COLO668 (cell line): ENCODE measurements at regions not wholly inside any gene's neighbourhood (a gene's known extent, or its start where the extent isn't known, plus 50 kb on each side); places are given as distances from the start of the nearest gene placed in this dataset.

ENCODE experiments used
- DNase-seq: peaks from one replicate; lab custom pipeline; 2025; ENCODE audit not compliant: unreplicated experiment; lab: John Stamatoyannopoulos, UW

DNA sequence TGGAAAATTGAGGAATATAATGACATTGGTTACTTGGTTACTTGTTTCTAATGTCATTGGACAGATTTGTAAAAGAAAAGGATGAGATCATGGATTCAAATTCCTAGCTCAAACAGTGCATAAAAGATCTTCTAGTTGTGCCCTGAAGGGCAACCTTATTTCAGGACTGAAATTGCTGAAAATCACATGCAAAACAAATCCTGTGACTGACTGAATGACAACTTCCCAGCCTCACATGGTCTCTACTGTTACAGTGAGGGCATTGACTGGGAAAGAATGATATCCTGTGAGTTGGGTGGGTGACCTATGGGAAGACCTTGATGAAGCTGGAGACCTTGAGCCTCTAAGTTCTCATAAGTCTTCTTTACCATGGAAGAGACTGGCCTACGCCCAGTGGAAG lies 90.4 kb upstream of the HAAO start:
- no peak for DNase-seq

DNA sequence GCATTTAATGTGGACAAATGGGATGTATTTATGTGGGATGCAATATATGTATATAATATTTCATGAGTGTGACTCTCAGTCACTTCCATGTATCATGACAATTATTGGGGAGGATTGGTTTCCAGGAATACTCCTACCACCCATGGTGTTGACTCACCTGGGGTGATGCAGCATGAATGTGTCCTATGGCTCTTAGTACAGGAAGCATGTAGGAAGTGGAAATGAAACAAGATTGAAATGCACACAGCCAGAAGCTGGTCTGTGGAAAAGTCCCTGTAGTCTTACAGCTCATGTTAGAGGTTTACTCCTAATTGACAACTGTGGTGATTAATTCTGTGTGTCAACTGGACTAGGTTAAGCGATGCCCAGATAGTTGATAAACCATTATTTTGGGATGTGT lies 89.3 kb upstream of the HAAO start:
- DNase-seq, result no peak

- no peak for DNase-seq
These were observed 88.6 kb upstream of the HAAO start for GRCh38 chr2:42880738-42881690.

GRCh38 chr2:42879913-42880737 lies 87.7 kb upstream of the HAAO start:
- DNase-seq, result no peak

GRCh38 chr2:42879121-42879705 lies 86.8 kb upstream of the HAAO start:
- DNase-seq, result no peak

DNA sequence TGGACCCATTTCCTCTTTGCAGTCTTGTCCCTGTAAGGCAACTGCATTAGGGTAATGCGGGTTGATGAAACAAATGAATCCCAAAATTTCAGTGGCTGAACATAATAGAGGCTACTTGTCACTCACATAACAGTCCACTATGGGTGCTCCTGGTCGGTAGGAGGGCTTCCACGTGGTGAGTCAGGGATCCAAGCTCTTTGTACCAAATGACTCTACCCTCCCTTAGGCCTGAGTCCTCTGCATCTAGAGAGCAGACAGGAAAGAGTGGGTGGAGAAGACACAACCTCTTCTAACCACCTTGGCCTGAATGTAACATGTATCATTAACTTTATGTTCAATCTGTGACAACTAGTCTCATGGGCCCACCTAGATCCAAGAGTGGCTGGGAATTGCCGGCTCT lies 86.2 kb upstream of the HAAO start:
- DNase-seq, result no peak

- no peak for DNase-seq
These were observed 85.6 kb upstream of the HAAO start for GRCh38 chr2:42877936-42878335.

DNA sequence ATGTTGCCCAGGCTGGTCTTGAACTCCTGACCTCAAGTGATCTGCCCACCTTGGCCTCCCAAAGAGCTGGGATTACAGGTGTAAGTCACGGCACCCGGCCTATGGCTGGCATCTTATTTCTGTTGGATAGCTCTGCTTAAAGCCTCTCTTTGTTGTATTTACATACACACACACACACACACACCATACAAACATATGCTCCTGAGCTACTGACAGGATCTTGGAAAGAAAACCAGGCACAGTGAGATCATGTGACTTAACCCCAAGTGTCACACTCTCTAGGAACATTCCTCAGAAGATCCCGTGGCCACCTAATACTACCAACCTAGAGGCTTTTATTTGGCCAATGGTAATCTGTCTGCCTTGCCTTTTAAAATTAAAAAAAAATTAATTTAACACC lies 85.1 kb upstream of the HAAO start:
- DNase-seq, result no peak

DNA sequence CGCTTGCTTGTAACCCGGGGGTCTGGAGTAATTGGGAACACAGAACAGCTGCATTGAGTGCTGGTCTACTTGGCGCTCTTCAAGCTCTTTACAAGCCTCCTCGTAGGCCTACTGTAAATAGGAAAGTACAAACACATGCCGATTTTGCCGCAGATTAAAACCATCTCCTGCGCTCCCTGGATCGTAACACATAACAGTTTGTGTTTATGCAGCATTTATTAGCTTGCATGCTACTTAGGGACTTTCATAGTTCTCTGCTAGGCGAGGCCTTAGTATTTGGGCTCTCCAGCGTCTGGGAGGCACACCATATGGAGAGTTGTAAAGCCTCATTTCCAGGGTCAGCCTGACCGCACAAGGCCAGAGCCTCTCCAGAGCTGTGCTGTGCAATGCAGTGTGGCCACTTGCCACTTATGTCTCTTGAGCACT lies 84.0 kb upstream of the HAAO start:
- no peak for DNase-seq

DNA sequence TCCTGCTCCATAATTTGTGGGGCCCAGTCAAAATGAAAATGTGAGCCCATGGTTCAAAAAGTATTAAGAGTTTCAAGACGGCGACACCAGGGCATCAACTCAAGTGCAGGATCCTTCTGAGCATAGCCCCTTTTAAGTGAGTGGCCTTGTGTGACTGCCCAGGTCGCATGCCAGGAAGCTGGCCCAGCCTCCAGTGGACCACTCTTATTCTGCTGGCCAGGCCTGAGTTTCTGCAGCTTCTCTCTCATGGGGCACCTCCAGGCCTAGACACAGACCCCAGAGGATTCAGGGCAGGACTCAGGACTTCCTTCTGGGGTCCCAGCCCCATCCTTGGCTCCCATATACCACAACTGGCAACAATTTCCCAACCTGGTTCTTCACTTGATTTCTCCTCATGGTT lies 83.5 kb upstream of the HAAO start:
- DNase-seq, result no peak

- no peak for DNase-seq
These were observed 82.8 kb upstream of the HAAO start for GRCh38 chr2:42874949-42875801.

- no peak for DNase-seq
These were observed 80.3 kb upstream of the HAAO start for GRCh38 chr2:42872721-42873120.

- no peak for DNase-seq
These were observed 79.0 kb upstream of the HAAO start for GRCh38 chr2:42871372-42871771.

DNA sequence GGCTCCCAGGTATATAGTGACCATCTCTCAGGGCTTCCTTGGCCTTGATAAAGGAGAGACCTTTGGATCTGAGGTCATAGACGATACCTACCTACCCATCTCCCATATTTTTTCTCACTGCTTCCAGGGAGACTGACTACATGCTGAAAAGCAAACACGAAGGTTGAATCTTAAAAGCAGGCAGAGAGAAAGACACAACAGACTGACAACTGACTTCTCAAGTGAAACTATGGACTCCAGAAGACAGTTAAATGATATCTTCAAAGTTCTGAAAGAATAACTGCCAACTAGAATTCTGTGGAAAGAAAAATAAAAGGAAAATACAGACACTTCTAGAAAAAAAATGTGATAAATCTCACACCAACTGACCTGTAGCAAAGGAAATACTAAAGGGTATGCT lies 76.5 kb upstream of the HAAO start:
- no peak for DNase-seq

DNA sequence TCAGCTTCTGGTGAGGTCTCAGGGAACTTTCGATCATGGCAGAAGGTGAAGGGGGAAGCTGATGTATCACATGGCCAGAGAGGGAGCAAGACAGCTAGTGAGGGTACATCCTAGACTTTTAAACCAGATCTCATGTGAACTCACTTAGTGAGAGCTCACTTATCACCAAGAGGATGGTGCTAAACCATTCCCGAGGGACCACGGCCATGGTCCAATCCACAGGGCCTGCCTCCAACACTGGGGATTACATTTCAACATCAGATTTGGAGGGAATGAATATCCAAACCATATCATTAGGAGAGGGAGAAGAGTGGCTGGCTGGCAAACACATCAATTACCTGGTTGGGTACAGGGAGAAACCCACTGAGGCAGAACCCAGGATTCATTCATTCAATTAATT lies 75.7 kb upstream of the HAAO start:
- no peak for DNase-seq

GRCh38 chr2:42867093-42868065 lies 75.0 kb upstream of the HAAO start:
- DNase-seq, result no peak

DNA sequence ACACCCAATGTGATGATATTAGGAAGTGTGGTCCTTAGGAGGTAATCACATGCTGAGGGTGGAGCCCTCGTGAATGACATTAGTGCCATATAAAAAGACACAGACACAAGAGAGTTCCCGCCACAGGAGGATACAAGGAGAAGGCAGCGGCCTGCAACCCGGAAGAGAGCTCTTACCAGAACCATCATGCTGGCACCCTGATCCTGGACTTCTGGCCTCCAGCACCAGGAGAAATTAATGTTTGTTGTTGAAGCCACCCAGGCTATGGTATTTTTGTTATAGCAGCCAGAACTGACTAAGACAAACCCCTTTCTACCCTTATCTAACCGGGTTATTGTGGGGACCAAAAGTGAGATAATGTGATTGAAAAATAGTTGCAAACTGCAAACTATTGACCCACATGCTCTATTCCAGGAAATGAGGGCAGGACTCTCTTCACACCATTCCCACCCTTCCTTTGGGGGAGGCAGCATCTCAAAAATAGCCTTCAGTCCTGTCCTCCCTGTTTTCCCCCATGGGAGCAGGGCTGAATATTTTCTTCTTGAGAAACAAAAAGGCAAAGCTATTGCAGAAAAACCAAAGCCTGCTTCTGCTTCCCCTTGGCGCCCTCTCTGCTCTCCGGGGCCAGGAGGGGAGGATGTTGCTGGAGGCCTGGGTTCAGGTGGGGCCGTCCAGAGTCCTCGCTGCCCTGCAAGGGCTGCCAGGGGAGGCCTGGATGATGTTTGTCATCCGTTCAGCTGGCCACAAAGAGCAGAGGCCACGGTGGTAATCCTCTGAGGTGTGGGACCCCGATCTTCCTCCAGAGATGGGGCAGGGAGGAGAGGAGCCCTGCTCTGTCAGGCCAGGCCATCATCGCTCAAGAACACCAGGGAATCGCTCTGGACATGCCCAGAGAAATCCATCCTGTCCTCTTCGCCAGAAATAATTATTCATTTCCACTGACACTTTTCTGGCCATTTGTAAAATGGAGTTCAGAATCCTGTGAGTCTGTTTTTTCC lies 73.8 kb upstream of the HAAO start:
- DNase-seq, result no peak

DNA sequence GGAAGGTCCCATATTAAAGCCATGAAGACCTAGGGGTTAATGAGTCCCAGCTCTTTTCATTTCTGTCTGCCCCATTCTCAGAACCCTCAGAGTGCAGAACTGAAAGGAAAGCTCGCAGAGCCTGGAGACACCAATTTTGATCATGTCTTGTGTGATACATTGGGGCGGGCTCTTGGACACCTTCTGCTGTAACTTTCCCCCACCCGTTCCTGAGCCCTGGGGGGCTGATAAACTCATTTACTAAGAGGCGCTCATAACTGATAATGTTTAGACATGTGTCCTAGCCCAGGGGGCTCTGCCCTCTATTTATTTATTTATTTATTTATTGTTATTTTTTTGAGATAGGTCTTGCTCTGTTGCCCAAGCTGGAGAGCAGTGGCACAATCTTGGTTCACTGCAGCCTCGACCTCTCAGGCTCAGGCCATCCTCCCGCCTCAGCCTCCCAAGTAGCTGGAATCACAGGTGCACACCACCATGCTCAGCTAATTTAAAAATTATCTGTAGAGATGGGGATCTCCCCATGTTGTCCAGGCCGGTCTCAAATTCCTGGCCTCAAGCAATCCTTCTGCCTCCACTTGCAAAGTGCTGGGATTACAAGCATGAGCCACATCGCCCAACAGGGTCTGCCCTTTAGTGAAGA lies 72.4 kb upstream of the HAAO start:
- no peak for DNase-seq
